GDM1 (cell line): ENCODE measurements at regions not wholly inside any gene's neighbourhood (a gene's known extent, or its start where the extent isn't known, plus 50 kb on each side); places are given as distances from the start of the nearest gene placed in this dataset.

Source experiments
- DNase-seq: peaks from one replicate; lab custom pipeline; 2025; lab: John Stamatoyannopoulos, UW

DNA sequence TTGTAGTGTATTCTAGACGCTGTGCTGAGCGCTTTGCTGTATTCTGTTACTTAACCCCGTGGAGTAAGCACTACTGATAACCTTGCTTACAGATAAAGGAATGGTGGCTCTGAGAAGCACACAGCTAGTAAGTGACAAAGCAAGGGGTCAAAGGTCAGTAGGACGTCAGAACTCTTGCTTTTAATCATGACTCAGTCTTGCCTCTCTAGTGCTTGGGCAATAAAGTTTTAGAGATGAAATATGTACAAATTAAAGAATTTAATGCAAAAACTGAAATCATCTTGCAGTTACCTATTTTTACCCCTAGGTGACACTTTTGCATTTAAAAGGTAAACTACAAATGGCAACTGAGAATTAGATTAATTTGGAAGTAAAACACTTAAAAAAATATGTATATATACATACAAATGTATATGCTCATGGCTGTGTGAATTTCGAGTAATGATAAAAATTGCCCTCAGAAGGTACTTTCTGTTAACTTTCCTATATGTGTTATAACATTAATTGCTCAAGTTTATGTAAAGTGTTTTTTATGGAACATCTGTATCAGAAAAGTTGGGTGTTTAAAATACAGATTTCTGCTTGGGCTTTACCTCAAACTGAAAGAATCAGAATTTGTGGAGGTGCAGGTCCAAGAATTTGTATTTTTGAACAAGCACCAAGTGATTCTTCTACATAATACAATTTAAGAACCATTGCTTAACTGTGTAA is 175.1 kb upstream of the DAB2 start:
- DNase-seq = no peak

DNA sequence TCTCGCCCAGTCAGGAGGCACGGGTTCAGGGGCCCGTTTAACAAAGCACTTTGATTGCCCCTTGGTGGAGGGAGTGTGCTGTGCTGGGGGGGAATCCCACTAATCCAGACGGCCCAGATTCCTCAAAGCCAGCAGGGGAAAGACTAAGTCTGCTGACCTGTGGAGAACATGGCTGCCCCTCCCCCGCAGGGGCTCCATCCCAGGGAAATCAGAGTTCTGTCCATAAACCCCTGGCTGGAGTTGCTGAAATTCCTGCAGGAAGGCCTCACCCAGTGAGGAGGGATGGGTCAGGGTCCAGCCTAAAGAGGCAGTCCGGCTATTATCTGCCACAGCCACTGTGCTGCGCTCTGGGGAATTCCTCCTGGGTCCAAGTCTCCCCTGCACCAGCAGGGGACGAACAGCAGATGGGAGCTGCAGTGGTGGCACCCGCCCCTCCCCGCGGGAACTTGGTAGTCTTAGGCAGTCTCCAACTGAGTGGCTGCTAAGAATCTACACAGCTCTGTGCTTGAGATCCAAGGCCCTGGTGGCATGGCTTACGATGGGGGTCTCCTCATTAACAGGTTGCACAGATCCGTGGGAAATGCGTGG is 174.0 kb upstream of the DAB2 start:
- DNase-seq = no peak

DNA sequence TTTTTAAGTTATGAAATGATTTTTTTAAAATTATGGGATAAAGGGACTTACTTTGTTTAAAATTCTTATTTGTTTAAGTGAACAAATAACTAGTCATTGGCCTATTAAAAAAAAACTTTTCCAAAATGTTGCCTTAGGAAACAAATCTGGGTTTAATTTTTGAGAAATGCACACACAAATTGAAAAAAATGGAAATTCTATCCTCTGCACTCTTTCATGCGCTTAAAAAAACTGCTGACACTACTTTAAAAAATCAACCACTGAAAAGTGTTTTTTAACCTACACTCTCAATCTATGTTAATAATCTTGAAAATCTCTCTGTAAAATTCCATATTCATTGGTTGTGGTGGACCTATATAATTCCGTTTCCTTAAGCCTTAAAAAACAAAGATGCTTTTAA is 163.4 kb upstream of the DAB2 start:
- DNase-seq = no peak

- DNase-seq = no peak
These were observed 162.9 kb upstream of the DAB2 start for GRCh38 chr5:39587675-39588074.

DNA sequence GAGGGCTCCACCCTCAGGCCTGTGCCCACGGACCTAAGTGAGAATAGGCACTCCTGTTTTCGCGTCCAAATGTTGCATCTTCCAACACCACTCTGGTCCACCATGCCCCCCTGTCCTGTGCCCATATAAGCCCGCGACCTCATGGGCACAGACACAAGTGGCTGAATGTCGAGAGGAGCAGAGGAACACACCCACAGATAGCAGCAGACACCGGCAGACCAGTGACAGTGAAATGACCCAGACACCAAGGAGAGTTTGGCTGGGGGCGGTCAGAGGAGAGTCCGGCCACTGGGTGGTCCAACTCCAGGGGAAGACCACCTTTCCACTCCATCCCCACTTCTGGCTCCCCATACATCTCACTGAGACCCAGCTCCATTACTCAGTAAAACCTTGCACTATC is 161.4 kb upstream of the DAB2 start:
- no peak for DNase-seq

GRCh38 chr5:39584927-39585326 is 160.1 kb upstream of the DAB2 start:
- no peak for DNase-seq

- no peak for DNase-seq
These were observed 156.1 kb upstream of the DAB2 start for GRCh38 chr5:39580702-39581453.

- no peak for DNase-seq
These were observed 155.0 kb upstream of the DAB2 start for GRCh38 chr5:39579750-39580149.

DNA sequence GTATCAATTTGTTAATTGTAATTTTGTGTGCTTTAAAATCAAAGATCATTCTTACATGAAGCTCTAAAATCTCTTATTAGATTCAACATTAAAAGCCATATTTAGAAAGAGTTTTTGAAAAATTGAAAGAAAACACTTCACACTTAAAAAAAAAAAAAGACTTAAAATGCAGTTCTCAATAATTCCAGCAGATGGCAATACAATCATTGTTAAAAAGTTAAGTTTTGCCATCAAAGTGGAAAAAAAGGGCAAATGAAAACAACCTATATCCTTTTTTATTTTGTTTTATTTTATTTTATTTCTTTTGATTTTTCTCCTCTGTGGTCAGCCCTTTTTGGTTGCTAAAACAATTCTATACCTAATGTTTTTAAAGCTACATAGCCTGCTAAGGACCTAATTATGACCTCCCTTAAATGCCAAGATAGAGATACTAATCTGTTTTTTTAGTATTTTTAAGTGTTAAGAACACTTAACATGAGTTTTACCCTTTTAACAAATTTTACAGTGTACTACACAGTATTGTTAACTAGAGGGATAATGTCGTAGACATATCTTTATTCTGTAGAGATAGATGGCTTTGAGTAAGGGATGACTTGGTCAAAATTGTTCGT is 154.2 kb upstream of the DAB2 start:
- DNase-seq = no peak

DNA sequence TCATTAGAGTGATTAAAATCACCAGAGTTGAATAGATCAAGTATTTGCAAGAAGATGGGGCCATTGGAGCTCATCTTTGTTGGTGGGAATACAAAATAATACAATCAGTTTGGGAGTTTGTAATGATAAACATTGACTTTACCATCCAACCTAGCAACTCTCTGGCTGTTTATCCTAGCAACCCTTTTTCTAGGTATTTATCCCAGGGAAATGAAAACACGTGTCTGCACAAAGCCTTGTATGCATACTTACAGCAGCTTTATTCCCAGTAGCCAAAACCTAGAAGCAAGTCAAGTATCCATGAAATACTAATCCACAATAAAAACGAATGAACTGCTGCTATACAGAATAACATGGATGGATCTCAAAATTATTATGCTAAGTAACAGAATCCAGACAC is 152.7 kb upstream of the DAB2 start:
- DNase-seq = no peak

GRCh38 chr5:39570403-39571027 is 145.7 kb upstream of the DAB2 start:
- DNase-seq = no peak

DNA sequence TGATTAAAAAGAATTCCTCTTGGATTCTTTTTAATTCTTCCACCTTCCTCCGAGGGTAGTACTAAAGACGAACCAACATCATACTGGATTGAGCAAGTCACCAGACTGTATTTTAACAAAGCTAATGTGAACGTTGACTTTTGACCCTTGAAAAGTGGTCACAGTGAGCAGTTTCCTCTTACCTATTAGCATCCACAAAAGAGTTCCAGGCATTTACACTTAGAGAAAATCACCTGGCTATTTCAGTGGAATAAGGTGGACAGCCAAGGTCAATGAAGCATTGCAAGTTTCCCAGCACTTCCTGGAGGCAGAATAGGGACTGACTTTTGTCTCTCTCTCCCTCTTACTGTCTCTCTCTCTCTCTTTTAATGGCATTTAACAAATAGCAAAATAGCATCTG is 145.1 kb upstream of the DAB2 start:
- DNase-seq = no peak

GRCh38 chr5:39566891-39567290 is 142.1 kb upstream of the DAB2 start:
- no peak for DNase-seq

GRCh38 chr5:39566029-39566428 is 141.2 kb upstream of the DAB2 start:
- no peak for DNase-seq

GRCh38 chr5:39561421-39561820 is 136.6 kb upstream of the DAB2 start:
- DNase-seq = no peak

- DNase-seq = no peak
These were observed 135.9 kb upstream of the DAB2 start for GRCh38 chr5:39560726-39561125.

- DNase-seq = no peak
These were observed 135.1 kb upstream of the DAB2 start for GRCh38 chr5:39559923-39560322.

GRCh38 chr5:39558541-39558940 is 133.8 kb upstream of the DAB2 start:
- DNase-seq = no peak

GRCh38 chr5:39555788-39556187 is 131.0 kb upstream of the DAB2 start:
- DNase-seq = no peak

GRCh38 chr5:39547553-39548154 is 122.9 kb upstream of the DAB2 start:
- DNase-seq = no peak

DNA sequence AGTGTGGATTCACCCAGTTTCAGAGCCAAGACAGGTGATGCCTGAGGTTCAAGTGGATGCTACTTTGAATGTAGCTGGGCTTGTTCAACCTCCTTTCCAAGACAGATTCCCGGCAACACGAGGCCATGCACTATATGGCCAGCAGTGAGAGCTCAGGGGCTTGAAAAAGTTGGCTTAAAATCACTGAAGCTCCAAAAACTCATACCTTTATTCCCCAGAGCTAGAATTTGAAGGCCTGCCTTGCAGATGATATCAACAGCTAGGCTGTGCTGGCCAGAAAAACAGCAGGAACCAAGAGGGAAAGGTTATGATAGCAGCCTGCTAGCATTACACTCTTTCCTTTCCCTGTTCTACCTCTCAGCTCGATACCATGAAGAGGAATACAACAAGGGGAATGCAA is 120.2 kb upstream of the DAB2 start:
- DNase-seq = no peak

- DNase-seq = peak; percentile 30
These were observed 118.6 kb upstream of the DAB2 start for GRCh38 chr5:39543335-39543734.
